ENCODE measurements at regions not wholly inside any gene's neighbourhood (a gene's known extent, or its start where the extent isn't known, plus 50 kb on each side); places are given as distances from the start of the nearest gene placed in this dataset.

DNA sequence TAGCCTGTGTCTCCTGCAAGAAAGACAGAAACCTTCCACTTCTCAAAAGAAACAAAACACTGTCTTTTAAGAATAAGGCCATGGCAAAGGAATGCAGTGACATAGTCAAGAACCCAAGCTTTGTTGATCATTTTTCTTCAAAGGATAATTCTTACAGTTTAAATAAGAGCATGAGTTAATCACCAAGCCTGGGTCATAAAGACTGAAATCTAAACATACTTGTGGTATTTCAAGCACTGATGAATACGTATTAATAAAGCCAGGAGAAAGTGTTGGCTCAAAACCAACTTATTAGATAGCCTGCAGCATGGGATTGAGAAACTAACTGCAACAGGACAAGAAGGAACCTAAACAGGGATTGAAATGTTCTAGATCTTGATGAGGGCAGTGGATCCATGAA, 143.3 kb upstream of the MTNR1B start:
- no peak overlapping the region for H3K4me3 ChIP-seq (replicated peaks; ENCODE audit: low read depth, low read length)

DNA sequence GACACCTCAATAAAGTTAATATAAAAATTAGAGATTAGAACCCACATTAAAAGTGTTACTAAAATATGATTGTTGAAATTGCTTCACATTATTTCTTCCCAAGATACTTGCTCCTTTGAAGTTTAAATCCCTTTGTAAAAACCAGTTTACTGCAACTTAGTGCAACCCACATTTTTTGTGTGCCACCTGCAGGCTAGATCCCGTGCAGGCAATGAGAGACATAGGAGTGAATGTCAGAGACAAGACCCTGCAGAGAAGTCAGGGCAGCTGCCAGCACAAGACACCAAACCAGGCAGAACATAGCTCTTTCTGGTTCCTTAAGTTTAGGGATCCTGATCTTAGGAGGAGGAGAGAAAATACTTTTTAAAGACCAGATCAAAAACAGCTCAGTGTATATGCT, 142.8 kb upstream of the MTNR1B start:
- Histone ChIP-seq H3K36me3 (ENCODE audit: control insufficient read depth, insufficient read depth, low read length) (no peaks in the 10 kb centered on the region), H3K4me3 (replicated peaks; ENCODE audit: low read depth, low read length) (no peak overlapping the region), H3K27me3 (replicated peaks; ENCODE audit: control insufficient read depth, insufficient read depth, low read length) (no peaks in the 10 kb centered on the region; the same call in 1 of the 2 replicates)
- DNase-seq (ENCODE audit: extremely low read depth, insufficient read length): no peak
- TF ChIP-seq, protein P1, sequence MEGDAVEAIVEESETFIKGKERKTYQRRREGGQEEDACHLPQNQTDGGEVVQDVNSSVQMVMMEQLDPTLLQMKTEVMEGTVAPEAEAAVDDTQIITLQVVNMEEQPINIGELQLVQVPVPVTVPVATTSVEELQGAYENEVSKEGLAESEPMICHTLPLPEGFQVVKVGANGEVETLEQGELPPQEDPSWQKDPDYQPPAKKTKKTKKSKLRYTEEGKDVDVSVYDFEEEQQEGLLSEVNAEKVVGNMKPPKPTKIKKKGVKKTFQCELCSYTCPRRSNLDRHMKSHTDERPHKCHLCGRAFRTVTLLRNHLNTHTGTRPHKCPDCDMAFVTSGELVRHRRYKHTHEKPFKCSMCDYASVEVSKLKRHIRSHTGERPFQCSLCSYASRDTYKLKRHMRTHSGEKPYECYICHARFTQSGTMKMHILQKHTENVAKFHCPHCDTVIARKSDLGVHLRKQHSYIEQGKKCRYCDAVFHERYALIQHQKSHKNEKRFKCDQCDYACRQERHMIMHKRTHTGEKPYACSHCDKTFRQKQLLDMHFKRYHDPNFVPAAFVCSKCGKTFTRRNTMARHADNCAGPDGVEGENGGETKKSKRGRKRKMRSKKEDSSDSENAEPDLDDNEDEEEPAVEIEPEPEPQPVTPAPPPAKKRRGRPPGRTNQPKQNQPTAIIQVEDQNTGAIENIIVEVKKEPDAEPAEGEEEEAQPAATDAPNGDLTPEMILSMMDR (IDR thresholded peaks at IDR 0.05; ENCODE audit: insufficient read depth, low read length, poor library complexity, severe bottlenecking): no peak

More for the DNA sequence above, 143.3 kb upstream of the MTNR1B start:
- no peaks in the 10 kb centered on the region; the same call in 1 of the 2 replicates for H3K27me3 ChIP-seq (replicated peaks; ENCODE audit: control insufficient read depth, insufficient read depth, low read length)
- no peaks in the 10 kb centered on the region for H3K36me3 ChIP-seq (ENCODE audit: control insufficient read depth, insufficient read depth, low read length)
- TF ChIP-seq, protein P1 (IDR thresholded peaks at IDR 0.05; ENCODE audit: insufficient read depth, low read length, poor library complexity, severe bottlenecking): no peak
- no peak for DNase-seq (ENCODE audit: extremely low read depth, insufficient read length)

DNA sequence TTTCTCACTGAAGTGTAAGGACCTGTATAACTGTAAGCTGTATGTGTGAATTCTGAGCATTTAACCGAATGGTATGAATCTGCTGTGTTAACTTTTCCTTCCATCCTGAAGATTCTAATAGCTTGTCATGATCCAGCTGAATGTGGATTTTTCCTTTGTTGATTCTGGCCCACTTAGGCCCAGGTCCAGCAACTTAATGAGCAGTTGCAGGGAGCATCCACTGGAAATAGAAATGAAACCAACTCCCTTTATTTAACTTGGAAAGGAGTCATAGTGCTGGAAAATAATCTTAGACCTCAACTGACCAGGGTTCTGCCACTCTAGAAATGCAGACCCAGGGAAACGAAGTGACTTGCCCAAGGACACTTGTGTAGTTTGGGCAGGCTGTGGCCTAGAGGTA, 142.3 kb upstream of the MTNR1B start:
- H3K4me3 ChIP-seq (replicated peaks; ENCODE audit: low read depth, low read length): no peak overlapping the region
- no peaks in the 10 kb centered on the region; the same call in 1 of the 2 replicates for H3K27me3 ChIP-seq (replicated peaks; ENCODE audit: control insufficient read depth, insufficient read depth, low read length)
- no peak for DNase-seq (ENCODE audit: extremely low read depth, insufficient read length)
- TF ChIP-seq, protein P1 (IDR thresholded peaks at IDR 0.05; ENCODE audit: insufficient read depth, low read length, poor library complexity, severe bottlenecking): no peak
- no peaks in the 10 kb centered on the region for H3K36me3 ChIP-seq (ENCODE audit: control insufficient read depth, insufficient read depth, low read length)

DNA sequence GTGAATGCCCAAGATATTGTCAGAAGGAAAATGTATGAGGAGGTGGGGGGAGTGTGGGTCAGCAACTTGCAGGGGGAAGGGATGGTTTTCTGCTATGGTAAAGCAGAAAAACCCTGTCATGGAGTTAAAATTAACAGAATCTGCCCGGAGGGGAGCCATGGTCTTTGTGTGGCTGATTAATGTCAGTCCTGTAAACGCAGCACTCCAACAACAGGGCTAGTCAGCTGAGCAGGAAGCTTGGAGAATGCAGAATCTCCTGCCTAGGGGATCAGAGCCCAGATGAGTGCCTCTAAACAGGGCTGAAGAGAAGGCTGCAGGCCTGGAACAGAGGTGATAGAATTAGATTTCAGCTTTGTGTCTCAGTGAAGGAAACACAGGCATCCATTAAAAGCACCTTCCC, 140.9 kb upstream of the MTNR1B start:
- DNase-seq (ENCODE audit: extremely low read depth, insufficient read length): no peak

DNA sequence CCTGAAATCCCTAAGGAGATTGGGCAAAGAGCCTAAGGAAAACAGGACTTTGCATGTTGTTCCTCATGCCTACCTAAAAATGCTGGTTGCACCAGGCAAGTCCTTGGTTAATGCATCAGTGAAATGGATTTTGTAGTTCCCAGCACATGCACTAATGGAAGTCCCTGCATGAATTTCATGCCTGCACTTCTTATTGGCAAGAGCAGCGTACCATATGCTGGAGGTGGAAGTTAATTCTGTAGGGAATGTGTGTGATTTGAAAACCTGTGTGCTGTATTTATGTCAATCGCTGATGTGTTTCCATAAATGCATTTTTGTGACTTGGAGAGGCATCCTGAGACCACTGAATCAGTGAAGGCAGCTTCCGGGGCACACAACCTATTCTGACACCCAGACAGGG, 140.3 kb upstream of the MTNR1B start:
- Histone ChIP-seq H3K27me3 (replicated peaks; ENCODE audit: control insufficient read depth, insufficient read depth, low read length) (no peaks in the 10 kb centered on the region; the same call in 1 of the 2 replicates), H3K4me3 (replicated peaks; ENCODE audit: low read depth, low read length) (no peak overlapping the region), H3K36me3 (ENCODE audit: control insufficient read depth, insufficient read depth, low read length) (no peaks in the 10 kb centered on the region)
- TF ChIP-seq, protein P1 (IDR thresholded peaks at IDR 0.05; ENCODE audit: insufficient read depth, low read length, poor library complexity, severe bottlenecking): no peak
- no peak for DNase-seq (ENCODE audit: extremely low read depth, insufficient read length)

More for the DNA sequence above, 140.9 kb upstream of the MTNR1B start:
- Histone ChIP-seq H3K4me3 (replicated peaks; ENCODE audit: low read depth, low read length) (no peak overlapping the region), H3K27me3 (replicated peaks; ENCODE audit: control insufficient read depth, insufficient read depth, low read length) (no peaks in the 10 kb centered on the region; the same call in 1 of the 2 replicates), H3K36me3 (ENCODE audit: control insufficient read depth, insufficient read depth, low read length) (no peaks in the 10 kb centered on the region)
- TF ChIP-seq, protein P1 (IDR thresholded peaks at IDR 0.05; ENCODE audit: insufficient read depth, low read length, poor library complexity, severe bottlenecking): no peak

DNA sequence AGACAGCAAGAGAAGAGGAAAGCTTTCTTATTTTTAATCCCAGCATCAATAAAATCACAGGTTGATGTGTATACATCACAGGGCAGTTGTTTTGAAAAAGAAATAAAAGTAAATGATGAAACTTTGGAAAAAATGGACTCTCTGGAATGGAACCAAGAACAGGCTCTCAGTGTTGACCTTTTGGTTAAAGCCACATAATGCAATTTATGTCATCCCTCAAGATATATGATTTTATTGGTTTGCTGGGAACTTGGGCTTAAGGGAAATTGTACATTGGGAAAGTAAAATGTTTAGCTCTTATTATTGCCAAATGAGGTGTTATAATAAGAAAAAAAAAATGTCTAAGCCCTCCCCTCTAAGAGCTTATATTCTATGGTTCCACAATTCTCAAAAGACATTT, 139.8 kb upstream of the MTNR1B start:
- TF ChIP-seq, protein P1 (IDR thresholded peaks at IDR 0.05; ENCODE audit: insufficient read depth, low read length, poor library complexity, severe bottlenecking): no peak
- no peaks in the 10 kb centered on the region for H3K36me3 ChIP-seq (ENCODE audit: control insufficient read depth, insufficient read depth, low read length)
- no peak for DNase-seq (ENCODE audit: extremely low read depth, insufficient read length)
- no peaks in the 10 kb centered on the region; the same call in 1 of the 2 replicates for H3K27me3 ChIP-seq (replicated peaks; ENCODE audit: control insufficient read depth, insufficient read depth, low read length)
- no peak overlapping the region for H3K4me3 ChIP-seq (replicated peaks; ENCODE audit: low read depth, low read length)
